ENCODE measurements at regions not wholly inside any gene's neighbourhood (a gene's known extent, or its start where the extent isn't known, plus 50 kb on each side); places are given as distances from the start of the nearest gene placed in this dataset.
"Not testable (repeated sequence)": the region's sequence is repeated elsewhere in the genome, so short reads cannot be mapped to it uniquely, and the experiment has no call there.

GRCh38 chr1:175265091-175265490 lies 72.5 kb upstream of the KIAA0040 start:
- no peaks in the 10 kb centered on the region for H3K27me3 ChIP-seq (ENCODE audit: insufficient read depth)
- no peaks in the 10 kb centered on the region for H3K79me2 ChIP-seq (ENCODE audit: insufficient read depth)
- no peak overlapping the region for H3K9ac ChIP-seq
- H4K20me1 ChIP-seq (ENCODE audit: insufficient read depth) = no peaks in the 10 kb centered on the region
- H3K36me3 ChIP-seq (replicated peaks in 1 of 2; ENCODE audit: control insufficient read depth in 1 of 2, insufficient read depth in 2 of 2, low read length in 1 of 2) = no peaks in the 10 kb centered on the region
- TF ChIP-seq EZH2phosphoT487 (IDR thresholded peaks at IDR 0.05; ENCODE audit: borderline replicate concordance, low read depth) (no peak), POLR2AphosphoS5 (IDR thresholded peaks at IDR 0.05; ENCODE audit: low read depth, low read length) (no peak), PBX3 (IDR thresholded peaks at IDR 0.05) (no peak)
- H2AFZ ChIP-seq (ENCODE audit: low read depth) = no peak overlapping the region
- no peak overlapping the region for H3K27ac ChIP-seq (ENCODE audit: low read depth in 2 of 2, low read length in 1 of 2)
- ChIA-PET POLR2A (no interaction called here), CTCF (interaction anchor here (0.6 to 1.5 kb wide), 3 partner anchors 110 to 118 kb away, joined by 3 to 4 read pairs (median 3); no protein-coding TSS in a partner anchor)
- no peak for DNase-seq
- no peaks in the 10 kb centered on the region for H3K4me1 ChIP-seq (ENCODE audit: control insufficient read depth in 1 of 2, insufficient read depth in 2 of 2, low read depth in 1 of 2, low read length in 1 of 2)
- WGBS (ENCODE audit: low lambda C conversion rate) = 5% methylated on average over 1 of the region's 2 CpGs
- H3K4me2 ChIP-seq = no peak overlapping the region
- no peak overlapping the region for H3K4me3 ChIP-seq (ENCODE audit: low read depth in 2 of 2, low read length in 1 of 2)
- H3F3A ChIP-seq (replicated peaks; ENCODE audit: insufficient read depth) = no peaks in the 10 kb centered on the region
- no peaks in the 10 kb centered on the region for H3K9me3 ChIP-seq
- no peaks in the 10 kb centered on the region for H3K9me2 ChIP-seq

GRCh38 chr1:175262621-175263020 lies 70.0 kb upstream of the KIAA0040 start:
- Histone ChIP-seq H3K36me3 (replicated peaks in 1 of 2; ENCODE audit: control insufficient read depth in 1 of 2, insufficient read depth in 2 of 2, low read length in 1 of 2) (no peaks in the 10 kb centered on the region), H3K9me3 (no peaks in the 10 kb centered on the region), H3K9me2 (no peaks in the 10 kb centered on the region), H3K4me1 (ENCODE audit: control insufficient read depth in 1 of 2, insufficient read depth in 2 of 2, low read depth in 1 of 2, low read length in 1 of 2) (no peaks in the 10 kb centered on the region), H3K27me3 (ENCODE audit: insufficient read depth) (no peaks in the 10 kb centered on the region), H3K4me3 (ENCODE audit: low read depth in 2 of 2, low read length in 1 of 2) (no peak overlapping the region), H4K20me1 (ENCODE audit: insufficient read depth) (no peaks in the 10 kb centered on the region), H3K4me2 (no peak overlapping the region), H2AFZ (ENCODE audit: low read depth) (no peak overlapping the region), H3K27ac (ENCODE audit: low read depth in 2 of 2, low read length in 1 of 2) (no peak overlapping the region), H3K79me2 (ENCODE audit: insufficient read depth) (no peaks in the 10 kb centered on the region), H3K9ac (no peak overlapping the region), H3F3A (replicated peaks; ENCODE audit: insufficient read depth) (no peaks in the 10 kb centered on the region)
- POLR2A ChIA-PET = no interaction called here
- 0% methylated on average over 1 of the region's 1 CpG for WGBS (ENCODE audit: low lambda C conversion rate)
- TF ChIP-seq EP300 (IDR thresholded peaks at IDR 0.05; ENCODE audit: borderline replicate concordance in 1 of 2, low read depth in 1 of 2, low read length in 1 of 2) (no peak), USF2 (IDR thresholded peaks at IDR 0.05; ENCODE audit: borderline replicate concordance, low read depth, low read length) (no peak), RFX5 (IDR thresholded peaks at IDR 0.05; ENCODE audit: low read length) (no peak), RCOR1 (IDR thresholded peaks at IDR 0.05; ENCODE audit: low read length) (no peak)
- DNase-seq = no peak
- CTCF ChIA-PET = interaction anchor here (0.8 to 1.3 kb wide), 2 partner anchors 9 to 108 kb away, joined by 3 read pairs; no protein-coding TSS in a partner anchor

GRCh38 chr1:175256246-175256645 lies 63.7 kb upstream of the KIAA0040 start:
- POLR2A ChIA-PET; H3K36me3 ChIP-seq (replicated peaks in 1 of 2; ENCODE audit: control insufficient read depth in 1 of 2, insufficient read depth in 2 of 2, low read length in 1 of 2); H3F3A ChIP-seq (replicated peaks; ENCODE audit: insufficient read depth); H3K4me3 ChIP-seq (ENCODE audit: low read depth in 2 of 2, low read length in 1 of 2); H3K27ac ChIP-seq (ENCODE audit: low read depth in 2 of 2, low read length in 1 of 2); H3K9me2 ChIP-seq; H3K27me3 ChIP-seq (ENCODE audit: insufficient read depth); H3K4me1 ChIP-seq (ENCODE audit: control insufficient read depth in 1 of 2, insufficient read depth in 2 of 2, low read depth in 1 of 2, low read length in 1 of 2); H3K9me3 ChIP-seq; H3K79me2 ChIP-seq (ENCODE audit: insufficient read depth); H3K4me2 ChIP-seq; H4K20me1 ChIP-seq (ENCODE audit: insufficient read depth); CTCF ChIA-PET; H3K9ac ChIP-seq; H2AFZ ChIP-seq (ENCODE audit: low read depth); DNase-seq: not testable (repeated sequence)
- 26% methylated on average over 3 of the region's 3 CpGs for WGBS (ENCODE audit: low lambda C conversion rate)
